Effector memory CD4-positive, alpha-beta T cell (primary cell): ENCODE measurements at regions not wholly inside any gene's neighbourhood (a gene's known extent, or its start where the extent isn't known, plus 50 kb on each side); places are given as distances from the start of the nearest gene placed in this dataset.
"Not testable (repeated sequence)": the region's sequence is repeated elsewhere in the genome, so short reads cannot be mapped to it uniquely, and the experiment has no call there.

Source experiments
- DNase-seq, 3 donors: peaks; one replicate each; pipeline ENCODE4 v3.0.0-alpha.2; 2020
- H3K27ac ChIP-seq: 2 replicates; pipeline ENCODE4 v1.7.0; 2013; ENCODE audit warnings: mild to moderate bottlenecking, low read length, moderate library complexity; ENCODE audit not compliant: insufficient read depth, poor library complexity, severe bottlenecking
- H3K27me3 ChIP-seq: replicated peaks from 2 replicates; pipeline ENCODE4 v1.7.0; 2013; ENCODE audit warnings: mild to moderate bottlenecking, low read length; ENCODE audit not compliant: insufficient read depth, control insufficient read depth, poor library complexity, severe bottlenecking
- H3K36me3 ChIP-seq: 2 replicates; pipeline ENCODE4 v1.7.0; 2013; ENCODE audit warnings: mild to moderate bottlenecking, low read length, moderate library complexity; ENCODE audit not compliant: control insufficient read depth, insufficient read depth
- H3K4me1 ChIP-seq: 2 replicates; pipeline ENCODE4 v1.7.0; 2013; ENCODE audit warnings: low read length, mild to moderate bottlenecking; ENCODE audit not compliant: control insufficient read depth, insufficient read depth, poor library complexity, severe bottlenecking
- H3K4me3 ChIP-seq: 2 replicates; pipeline ENCODE4 v1.7.0; 2013; ENCODE audit warnings: low read length, low read depth, mild to moderate bottlenecking; ENCODE audit not compliant: insufficient read depth, poor library complexity, severe bottlenecking
- H3K9me3 ChIP-seq: 2 replicates; pipeline ENCODE4 v1.7.0; 2013; ENCODE audit warnings: mild to moderate bottlenecking, low read length, moderate library complexity; ENCODE audit not compliant: control insufficient read depth

DNA sequence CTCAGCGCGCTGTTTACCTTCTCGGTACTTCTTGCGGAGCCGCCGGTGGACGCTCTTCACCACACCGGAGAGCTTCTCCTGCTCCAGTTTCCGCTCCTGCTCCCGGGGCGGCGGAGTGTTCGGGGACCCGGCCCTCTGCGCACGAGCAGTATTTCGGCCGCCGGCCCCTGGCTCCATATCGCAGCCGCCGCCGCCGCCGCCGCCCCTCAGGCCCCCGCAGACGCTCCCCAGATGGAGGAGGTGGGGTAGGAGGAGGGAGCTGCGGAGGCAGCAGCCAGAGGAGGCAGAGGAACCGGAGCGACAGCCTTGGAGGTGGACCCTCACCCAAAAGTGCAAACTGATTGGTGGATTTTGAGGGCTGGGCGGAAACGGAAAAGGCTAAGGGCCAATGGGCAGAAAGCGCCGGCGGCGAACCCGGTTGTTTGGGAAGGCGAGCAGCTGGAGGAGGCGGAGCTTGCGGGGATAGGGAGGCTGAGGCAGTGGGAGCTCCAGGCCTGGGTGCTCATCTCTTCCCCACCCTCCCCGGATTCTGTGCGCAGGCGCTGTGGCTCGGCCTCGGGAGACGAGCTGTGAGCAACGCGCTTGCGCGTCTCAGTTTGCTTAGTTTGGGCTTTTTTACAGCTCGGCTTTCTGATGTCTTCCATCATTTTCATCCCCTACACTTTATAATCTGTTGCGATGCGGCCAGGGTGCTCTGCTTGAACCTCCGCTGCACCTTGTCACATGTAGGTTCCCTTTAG is 146.9 kb downstream of the GPR85 start:
- H3K36me3 ChIP-seq, result no peaks in the 10 kb centered on the region
- H3K27me3 ChIP-seq, result no peaks in the 10 kb centered on the region
- H3K4me3 ChIP-seq, result peak overlapping the region; percentile 91
- peaks cover 18% of the 10 kb centered on the region for H3K4me1 ChIP-seq
- peak; percentile 98 to 99 (median 99) for DNase-seq
- no peaks in the 10 kb centered on the region for H3K9me3 ChIP-seq
- peak overlapping the region; percentile 64 for H3K27ac ChIP-seq

- no peaks in the 10 kb centered on the region for H3K36me3 ChIP-seq
- H3K27me3 ChIP-seq, result no peaks in the 10 kb centered on the region
- peak overlapping the region; percentile 33 for H3K27ac ChIP-seq
- peaks cover 18% of the 10 kb centered on the region for H3K4me1 ChIP-seq
- peak in 1 of 3 donors; percentile 3 for DNase-seq
- peak overlapping the region; percentile 91 for H3K4me3 ChIP-seq
- H3K9me3 ChIP-seq, result no peaks in the 10 kb centered on the region
Measured at GRCh38 chr7:112938863-112939573, 147.6 kb downstream of the GPR85 start.

- Histone ChIP-seq H3K4me3 (no peak overlapping the region), H3K9me3 (no peaks in the 10 kb centered on the region), H3K4me1 (peaks cover 18% of the 10 kb centered on the region), H3K27me3 (no peaks in the 10 kb centered on the region), H3K27ac (no peak overlapping the region), H3K36me3 (no peaks in the 10 kb centered on the region)
- no peak for DNase-seq
Measured at GRCh38 chr7:112937651-112938415, 147.6 kb upstream of the TMEM168 start.

- no peak for DNase-seq
- no peaks in the 10 kb centered on the region for H3K27me3 ChIP-seq
- peaks cover 13% of the 10 kb centered on the region for H3K4me1 ChIP-seq
- H3K4me3 ChIP-seq, result no peak overlapping the region
- H3K9me3 ChIP-seq, result no peaks in the 10 kb centered on the region
- H3K36me3 ChIP-seq, result no peaks in the 10 kb centered on the region
- no peak overlapping the region for H3K27ac ChIP-seq
Measured at GRCh38 chr7:112933598-112933997, 143.4 kb upstream of the TMEM168 start.

DNA sequence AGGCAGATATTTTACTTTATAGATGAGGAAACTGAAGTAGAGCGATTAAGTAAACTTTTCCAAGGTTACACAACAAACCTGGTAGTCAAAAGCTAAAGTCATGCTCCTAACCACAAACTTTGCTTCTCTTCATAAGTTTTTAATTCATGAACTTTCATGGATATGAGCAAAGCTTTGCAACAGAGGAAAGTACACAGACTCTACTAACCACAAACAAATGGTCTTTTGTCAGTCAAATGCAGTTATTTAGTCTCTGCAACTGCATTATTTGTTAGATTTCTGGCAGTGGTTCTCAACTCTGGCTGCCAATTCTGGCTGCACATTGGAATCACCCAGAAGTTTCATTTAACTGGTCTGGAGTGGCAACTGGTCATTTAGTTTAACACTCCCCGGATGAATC is 140.6 kb upstream of the TMEM168 start:
- Histone ChIP-seq H3K27ac (no peak overlapping the region), H3K36me3 (no peaks in the 10 kb centered on the region), H3K27me3 (no peaks in the 10 kb centered on the region), H3K4me1 (no peaks in the 10 kb centered on the region), H3K9me3 (no peaks in the 10 kb centered on the region), H3K4me3 (no peak overlapping the region)
- no peak for DNase-seq

DNA sequence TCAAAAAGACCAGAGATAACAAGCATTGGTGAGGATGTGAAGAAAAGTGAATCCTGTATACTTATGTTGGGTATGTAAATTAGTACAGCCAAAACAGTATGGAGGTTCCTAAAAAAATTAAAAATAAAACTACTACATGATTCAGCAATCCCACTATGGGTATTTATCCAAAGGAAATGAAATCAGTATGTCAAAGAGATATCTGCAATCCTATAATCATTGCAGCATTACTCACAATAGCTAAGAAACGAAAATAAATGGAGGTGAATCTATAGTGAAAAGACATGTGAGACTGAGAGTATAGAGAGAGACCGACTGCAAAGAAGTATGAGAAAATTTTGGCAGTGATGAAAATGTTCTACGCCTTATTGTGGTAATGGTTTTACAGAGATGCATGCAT is 139.2 kb upstream of the TMEM168 start:
- Histone ChIP-seq H3K4me3 (no peak overlapping the region), H3K9me3 (no peaks in the 10 kb centered on the region), H3K4me1 (no peaks in the 10 kb centered on the region), H3K36me3 (no peaks in the 10 kb centered on the region), H3K27ac (no peak overlapping the region), H3K27me3 (no peaks in the 10 kb centered on the region)
- DNase-seq, result no peak

DNA sequence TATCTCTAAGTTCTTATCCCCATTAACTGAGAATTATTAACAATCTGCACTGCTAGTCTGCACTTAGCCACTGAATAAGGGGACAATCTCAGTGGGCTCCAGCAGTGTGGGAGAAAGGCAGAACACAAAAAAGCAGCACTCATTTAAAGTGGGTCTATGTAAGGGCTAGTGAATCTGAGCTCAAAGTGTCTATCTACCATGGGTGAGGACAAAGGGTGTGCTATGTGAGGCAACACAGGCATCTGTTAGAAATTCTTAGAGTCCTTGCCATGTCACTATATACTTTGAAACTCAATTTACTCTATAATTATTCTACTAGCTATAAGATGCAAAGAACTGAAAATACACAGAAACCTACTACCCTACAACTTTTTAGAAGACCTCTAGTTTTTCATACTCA is 135.8 kb upstream of the TMEM168 start:
- no peak overlapping the region for H3K27ac ChIP-seq
- H3K27me3 ChIP-seq, result no peaks in the 10 kb centered on the region
- no peaks in the 10 kb centered on the region for H3K9me3 ChIP-seq
- no peaks in the 10 kb centered on the region for H3K4me1 ChIP-seq
- H3K36me3 ChIP-seq, result no peaks in the 10 kb centered on the region
- no peak for DNase-seq
- no peak overlapping the region for H3K4me3 ChIP-seq

DNA sequence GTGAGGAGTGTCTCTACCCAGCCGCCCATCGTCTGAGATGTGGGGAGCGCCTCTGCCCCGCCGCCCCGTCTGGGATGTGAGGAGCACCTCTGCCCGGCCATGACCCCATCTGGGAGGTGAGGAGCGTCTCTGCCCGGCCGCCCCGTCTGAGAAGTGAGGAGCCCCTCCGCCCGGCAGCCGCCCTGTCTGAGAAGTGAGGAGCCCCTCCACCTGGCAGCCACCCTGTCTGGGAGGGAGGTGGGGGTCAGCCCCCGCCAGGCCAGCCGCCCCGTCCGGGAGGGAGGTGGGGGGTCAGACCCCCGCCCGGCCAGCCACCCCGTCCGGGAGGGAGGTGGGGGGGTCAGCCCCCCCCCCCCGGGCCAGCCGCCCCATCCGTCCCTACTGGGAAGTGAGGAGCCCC is 132.4 kb upstream of the TMEM168 start:
- H3K27ac ChIP-seq, H3K4me3 ChIP-seq, H3K36me3 ChIP-seq, DNase-seq, H3K4me1 ChIP-seq, H3K9me3 ChIP-seq, H3K27me3 ChIP-seq: not testable (repeated sequence)

DNA sequence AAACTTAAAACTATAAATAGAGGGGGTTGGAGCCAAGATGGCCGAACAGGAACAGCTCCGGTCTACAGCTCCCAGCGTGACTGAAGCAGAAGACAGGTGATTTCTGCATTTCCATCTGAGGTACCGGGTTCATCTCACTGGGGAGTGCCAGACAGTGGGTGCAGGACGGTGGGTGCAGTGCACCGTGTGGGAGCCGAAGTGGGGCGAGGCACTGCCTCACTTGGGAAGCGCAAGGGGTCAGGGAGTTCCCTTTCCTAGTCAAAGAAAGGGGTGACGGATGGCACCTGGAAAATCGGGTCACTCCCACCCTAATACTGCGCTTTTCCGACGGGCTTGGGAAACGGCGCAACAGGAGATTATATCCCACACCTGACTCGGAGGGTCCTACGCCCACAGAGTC is 126.2 kb upstream of the TMEM168 start:
- H3K9me3 ChIP-seq, H3K4me3 ChIP-seq, H3K27me3 ChIP-seq, DNase-seq, H3K27ac ChIP-seq, H3K4me1 ChIP-seq, H3K36me3 ChIP-seq: not testable (repeated sequence)

DNA sequence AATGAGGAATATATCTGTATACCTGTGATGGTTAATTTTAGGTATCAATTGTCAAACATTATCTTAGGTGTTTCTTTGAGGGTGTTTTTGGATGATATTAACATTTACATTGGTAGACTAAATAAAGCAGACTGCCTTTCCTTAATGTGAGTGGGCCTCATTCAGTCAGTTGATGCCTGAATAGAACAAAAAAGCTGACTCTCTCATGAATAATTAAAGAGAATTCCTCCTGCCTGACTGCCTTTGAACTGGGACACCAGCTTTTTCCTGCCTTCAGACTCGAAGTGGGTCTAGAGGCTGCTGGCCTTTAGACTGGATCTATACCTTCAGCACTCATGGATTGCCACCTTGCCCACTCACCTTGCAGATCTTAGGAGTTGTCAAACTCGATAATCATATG is 117.9 kb upstream of the TMEM168 start:
- H3K9me3 ChIP-seq, result no peaks in the 10 kb centered on the region
- no peaks in the 10 kb centered on the region for H3K4me1 ChIP-seq
- H3K27me3 ChIP-seq, result no peaks in the 10 kb centered on the region
- no peak for DNase-seq
- H3K4me3 ChIP-seq, result no peak overlapping the region
- no peak overlapping the region for H3K27ac ChIP-seq
- peaks cover 3% of the 10 kb centered on the region for H3K36me3 ChIP-seq
